Smooth muscle cell (in vitro differentiated cells): ENCODE measurements at regions not wholly inside any gene's neighbourhood (a gene's known extent, or its start where the extent isn't known, plus 50 kb on each side); places are given as distances from the start of the nearest gene placed in this dataset.

Experiments
- DNase-seq: peaks from one replicate; lab custom pipeline; 2025; ENCODE audit not compliant: unreplicated experiment; lab: John Stamatoyannopoulos, UW
- H2AFZ ChIP-seq: fragments of 200-600 bp; sonication (generic); 2 replicates; pipeline ENCODE4 v1.6.0; 2016; ENCODE audit warnings: antibody characterized with exemption, low read depth, mild to moderate bottlenecking
- H3F3A ChIP-seq: fragments of 200-600 bp; sonication (generic); 2 replicates; pipeline ENCODE4 v1.6.0; 2017; ENCODE audit warnings: antibody characterized with exemption, low read depth
- H3K27ac ChIP-seq: fragments of 200-600 bp; sonication (generic); 2 replicates; pipeline ENCODE4 v1.5.1; 2016; ENCODE audit warnings: low read depth, mild to moderate bottlenecking
- H3K27me3 ChIP-seq: fragments of 200-600 bp; sonication (generic); 2 replicates; pipeline ENCODE4 v1.6.1; 2016; ENCODE audit warnings: low read depth, mild to moderate bottlenecking
- H3K36me3 ChIP-seq: fragments of 200-600 bp; sonication (generic); 2 replicates; pipeline ENCODE4 v1.5.1; 2016; ENCODE audit warnings: low read depth
- H3K4me1 ChIP-seq: fragments of 200-600 bp; sonication (generic); 2 replicates; pipeline ENCODE4 v1.5.1; 2016; ENCODE audit warnings: low read depth
- H3K4me2 ChIP-seq: fragments of 200-600 bp; sonication (generic); 2 replicates; pipeline ENCODE4 v1.6.0; 2016; ENCODE audit warnings: mild to moderate bottlenecking
- H3K4me3 ChIP-seq: fragments of 200-600 bp; sonication (generic); 2 replicates; pipeline ENCODE4 v1.5.1; 2016; ENCODE audit warnings: mild to moderate bottlenecking
- H3K79me2 ChIP-seq: fragments of 200-600 bp; sonication (generic); 2 replicates; pipeline ENCODE4 v1.6.0; 2016; ENCODE audit warnings: low read depth, mild to moderate bottlenecking
- H3K9ac ChIP-seq: fragments of 200-600 bp; sonication (generic); 2 replicates; pipeline ENCODE4 v1.6.0; 2016; ENCODE audit warnings: low read depth
- H3K9me3 ChIP-seq: fragments of 200-600 bp; sonication (generic); replicated peaks from 2 replicates; pipeline ENCODE4 v1.5.1; 2016; ENCODE audit warnings: low read depth
- H4K20me1 ChIP-seq: fragments of 200-600 bp; sonication (generic); 2 replicates; pipeline ENCODE4 v1.6.0; 2016; ENCODE audit warnings: low read depth
- WGBS: methylation state at CpG from one replicate; pipeline ENCODE4 v1.1.7; 2016; ENCODE audit warnings: low lambda C conversion rate; 5-methylcytosine and 5-hydroxymethylcytosine counted together
- TF ChIP-seq, protein P1 (sequence below): fragments of 200-600 bp; sonication (generic); IDR thresholded peaks from 2 replicates; pipeline ENCODE4 v1.5.1; 2017; ENCODE audit warnings: borderline replicate concordance, mild to moderate bottlenecking, antibody characterized with exemption; ENCODE audit not compliant: insufficient read depth, poor library complexity, severe bottlenecking

DNA sequence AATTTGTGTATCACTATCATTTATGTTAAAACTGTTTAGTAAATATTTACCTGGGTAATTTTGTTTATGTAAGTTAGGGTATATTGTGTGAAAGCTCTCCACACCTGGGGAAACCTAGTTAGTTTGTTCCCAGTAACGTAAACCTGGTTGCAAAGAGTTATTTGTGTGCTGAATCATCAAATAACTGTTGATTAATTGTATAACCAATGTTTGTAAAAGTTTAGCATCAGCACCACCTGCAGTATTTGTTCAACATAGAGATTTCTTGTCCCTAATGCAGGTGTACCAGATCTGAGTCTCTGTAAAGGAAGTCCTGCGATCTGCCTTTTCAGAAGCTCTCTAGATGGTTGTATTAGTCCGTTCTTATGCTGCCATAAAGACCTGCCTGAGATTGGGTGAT lies 440.4 kb downstream of the COL12A1 start:
- Histone ChIP-seq H3K9me3 (no peaks in the 10 kb centered on the region), H3K27me3 (peaks cover 13% of the 10 kb centered on the region), H2AFZ (no peak overlapping the region), H3K36me3 (no peaks in the 10 kb centered on the region), H3K27ac (no peak overlapping the region), H3K4me2 (no peak overlapping the region), H3K9ac (no peak overlapping the region), H3F3A (no peaks in the 10 kb centered on the region), H3K4me3 (no peak overlapping the region), H3K79me2 (no peaks in the 10 kb centered on the region), H3K4me1 (no peaks in the 10 kb centered on the region), H4K20me1 (no peaks in the 10 kb centered on the region)
- DNase-seq, result no peak
- WGBS, result 88% methylated on average over 3 of the region's 3 CpGs
- TF ChIP-seq, protein P1, sequence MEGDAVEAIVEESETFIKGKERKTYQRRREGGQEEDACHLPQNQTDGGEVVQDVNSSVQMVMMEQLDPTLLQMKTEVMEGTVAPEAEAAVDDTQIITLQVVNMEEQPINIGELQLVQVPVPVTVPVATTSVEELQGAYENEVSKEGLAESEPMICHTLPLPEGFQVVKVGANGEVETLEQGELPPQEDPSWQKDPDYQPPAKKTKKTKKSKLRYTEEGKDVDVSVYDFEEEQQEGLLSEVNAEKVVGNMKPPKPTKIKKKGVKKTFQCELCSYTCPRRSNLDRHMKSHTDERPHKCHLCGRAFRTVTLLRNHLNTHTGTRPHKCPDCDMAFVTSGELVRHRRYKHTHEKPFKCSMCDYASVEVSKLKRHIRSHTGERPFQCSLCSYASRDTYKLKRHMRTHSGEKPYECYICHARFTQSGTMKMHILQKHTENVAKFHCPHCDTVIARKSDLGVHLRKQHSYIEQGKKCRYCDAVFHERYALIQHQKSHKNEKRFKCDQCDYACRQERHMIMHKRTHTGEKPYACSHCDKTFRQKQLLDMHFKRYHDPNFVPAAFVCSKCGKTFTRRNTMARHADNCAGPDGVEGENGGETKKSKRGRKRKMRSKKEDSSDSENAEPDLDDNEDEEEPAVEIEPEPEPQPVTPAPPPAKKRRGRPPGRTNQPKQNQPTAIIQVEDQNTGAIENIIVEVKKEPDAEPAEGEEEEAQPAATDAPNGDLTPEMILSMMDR, result no peak

GRCh38 chr6:74764486-74764885 lies 441.4 kb downstream of the COL12A1 start:
- Histone ChIP-seq H3K27ac (no peak overlapping the region), H3F3A (no peaks in the 10 kb centered on the region), H3K9ac (no peak overlapping the region), H3K27me3 (peaks cover 17% of the 10 kb centered on the region), H3K4me2 (no peak overlapping the region), H3K79me2 (no peaks in the 10 kb centered on the region), H4K20me1 (no peaks in the 10 kb centered on the region), H3K4me3 (no peak overlapping the region), H3K36me3 (no peaks in the 10 kb centered on the region), H3K4me1 (no peaks in the 10 kb centered on the region), H3K9me3 (no peaks in the 10 kb centered on the region), H2AFZ (no peak overlapping the region)
- WGBS, result 90% methylated on average over 2 of the region's 2 CpGs
- DNase-seq, result no peak
- TF ChIP-seq, protein P1, result no peak

- H3K4me2 ChIP-seq, result no peak overlapping the region
- DNase-seq, result no peak
- TF ChIP-seq, protein P1, result no peak
- no peaks in the 10 kb centered on the region for H3K79me2 ChIP-seq
- H3K4me1 ChIP-seq, result no peaks in the 10 kb centered on the region
- H3K27me3 ChIP-seq, result peaks cover 21% of the 10 kb centered on the region
- 47% methylated on average over 2 of the region's 2 CpGs for WGBS
- H3F3A ChIP-seq, result no peaks in the 10 kb centered on the region
- no peak overlapping the region for H3K9ac ChIP-seq
- no peaks in the 10 kb centered on the region for H4K20me1 ChIP-seq
- H3K36me3 ChIP-seq, result no peaks in the 10 kb centered on the region
- no peaks in the 10 kb centered on the region for H3K9me3 ChIP-seq
- no peak overlapping the region for H3K4me3 ChIP-seq
- no peak overlapping the region for H2AFZ ChIP-seq
- no peak overlapping the region for H3K27ac ChIP-seq
Measured at GRCh38 chr6:74762841-74763240, 443.0 kb downstream of the COL12A1 start.

DNA sequence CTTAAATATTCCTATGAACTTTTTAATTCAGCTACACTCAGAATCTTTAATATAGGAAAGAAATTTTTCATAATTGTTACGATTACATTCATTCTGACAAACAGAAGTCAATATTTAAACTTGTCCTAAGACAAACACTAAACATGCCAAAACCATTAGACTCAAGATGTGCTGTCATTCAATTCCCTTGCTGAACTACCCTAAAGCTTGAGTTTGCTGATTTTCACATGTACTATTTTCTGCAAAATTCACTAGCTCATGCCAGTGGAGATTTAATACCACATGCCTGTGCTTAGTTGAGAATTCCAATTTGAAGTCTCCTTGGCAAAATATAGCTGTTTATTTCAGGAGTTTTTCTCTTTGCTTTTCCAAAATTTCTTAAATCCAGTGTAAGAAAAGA lies 448.0 kb downstream of the COL12A1 start:
- no peak overlapping the region for H3K9ac ChIP-seq
- no peak for DNase-seq
- H3K4me2 ChIP-seq, result no peak overlapping the region
- TF ChIP-seq, protein P1, result no peak
- no peaks in the 10 kb centered on the region for H3K9me3 ChIP-seq
- no peak overlapping the region for H2AFZ ChIP-seq
- no peak overlapping the region for H3K27ac ChIP-seq
- no peaks in the 10 kb centered on the region for H3K36me3 ChIP-seq
- no peaks in the 10 kb centered on the region for H3K79me2 ChIP-seq
- 93% methylated on average over 1 of the region's 1 CpG for WGBS
- H3K4me3 ChIP-seq, result no peak overlapping the region
- H3F3A ChIP-seq, result no peaks in the 10 kb centered on the region
- peaks cover 21% of the 10 kb centered on the region for H3K27me3 ChIP-seq
- H3K4me1 ChIP-seq, result no peaks in the 10 kb centered on the region
- no peaks in the 10 kb centered on the region for H4K20me1 ChIP-seq
